C4-2B (cell line): ENCODE measurements at regions not wholly inside any gene's neighbourhood (a gene's known extent, or its start where the extent isn't known, plus 50 kb on each side); places are given as distances from the start of the nearest gene placed in this dataset.

Experiments
- H3K27ac ChIP-seq: fragments of 450-650 bp; 2 replicates; pipeline ENCODE4 v1.5.1; 2017
- CTCF ChIP-seq: fragments of 450-650 bp; conservative IDR thresholded peaks from 2 replicates; pipeline ENCODE4 v1.5.1; 2017; ENCODE audit warnings: mild to moderate bottlenecking
- ZFX ChIP-seq: fragments of 450-650 bp; IDR thresholded peaks from 2 replicates; pipeline ENCODE4 v1.6.1; 2017

GRCh38 chr14:82501554-82501953, 967.9 kb upstream of the SEL1L start:
- TF ChIP-seq ZFX (no peak), CTCF (no peak)
- H3K27ac ChIP-seq, result no peak overlapping the region

- no peak for TF ChIP-seq CTCF
- no peak for TF ChIP-seq ZFX
- no peak overlapping the region for H3K27ac ChIP-seq
Observed at GRCh38 chr14:82502043-82502442, 968.4 kb upstream of the SEL1L start.

GRCh38 chr14:82504894-82505293, 971.2 kb upstream of the SEL1L start:
- H3K27ac ChIP-seq, result no peak overlapping the region
- TF ChIP-seq ZFX (no peak), CTCF (no peak)

GRCh38 chr14:82510007-82510406, 976.4 kb upstream of the SEL1L start:
- H3K27ac ChIP-seq, result no peak overlapping the region
- TF ChIP-seq ZFX (no peak), CTCF (no peak)

GRCh38 chr14:82511399-82511798, 977.7 kb upstream of the SEL1L start:
- TF ChIP-seq ZFX (no peak), CTCF (no peak)
- no peak overlapping the region for H3K27ac ChIP-seq

GRCh38 chr14:82520765-82521164, 987.1 kb upstream of the SEL1L start:
- H3K27ac ChIP-seq, result no peak overlapping the region

GRCh38 chr14:82521191-82521590, 987.5 kb upstream of the SEL1L start:
- TF ChIP-seq ZFX (no peak), CTCF (no peak)
- no peak overlapping the region for H3K27ac ChIP-seq

More at GRCh38 chr14:82520765-82521164, 987.1 kb upstream of the SEL1L start:
- TF ChIP-seq CTCF, result no peak
- TF ChIP-seq ZFX, result no peak
